ENCODE measurements at regions not wholly inside any gene's neighbourhood (a gene's known extent, or its start where the extent isn't known, plus 50 kb on each side); places are given as distances from the start of the nearest gene placed in this dataset.

DNA sequence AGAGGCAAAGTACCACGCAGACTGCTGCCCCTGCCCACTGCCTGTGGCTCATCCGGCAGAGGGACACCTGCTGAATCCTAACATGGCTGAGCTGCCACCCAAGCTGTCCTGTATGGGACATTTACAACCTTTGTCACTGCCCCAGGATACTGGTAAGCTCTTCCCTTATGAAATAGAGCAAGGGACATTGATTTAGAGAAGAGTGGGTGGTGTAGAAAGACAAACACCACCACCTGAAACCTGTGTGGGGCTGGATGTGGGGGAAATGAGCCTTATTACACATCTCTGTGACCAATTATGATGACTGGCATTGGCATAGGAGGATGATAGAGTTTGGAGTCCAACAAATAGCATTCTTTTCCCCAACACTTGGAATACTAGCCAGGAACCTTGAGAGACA, 81.2 kb upstream of the GZMB start:
- TF ChIP-seq EZH2 (IDR thresholded peaks at IDR 0.05; ENCODE audit: borderline replicate concordance, low read depth, low read length, severe bottlenecking) = no peak
- TF ChIP-seq, protein P1, sequence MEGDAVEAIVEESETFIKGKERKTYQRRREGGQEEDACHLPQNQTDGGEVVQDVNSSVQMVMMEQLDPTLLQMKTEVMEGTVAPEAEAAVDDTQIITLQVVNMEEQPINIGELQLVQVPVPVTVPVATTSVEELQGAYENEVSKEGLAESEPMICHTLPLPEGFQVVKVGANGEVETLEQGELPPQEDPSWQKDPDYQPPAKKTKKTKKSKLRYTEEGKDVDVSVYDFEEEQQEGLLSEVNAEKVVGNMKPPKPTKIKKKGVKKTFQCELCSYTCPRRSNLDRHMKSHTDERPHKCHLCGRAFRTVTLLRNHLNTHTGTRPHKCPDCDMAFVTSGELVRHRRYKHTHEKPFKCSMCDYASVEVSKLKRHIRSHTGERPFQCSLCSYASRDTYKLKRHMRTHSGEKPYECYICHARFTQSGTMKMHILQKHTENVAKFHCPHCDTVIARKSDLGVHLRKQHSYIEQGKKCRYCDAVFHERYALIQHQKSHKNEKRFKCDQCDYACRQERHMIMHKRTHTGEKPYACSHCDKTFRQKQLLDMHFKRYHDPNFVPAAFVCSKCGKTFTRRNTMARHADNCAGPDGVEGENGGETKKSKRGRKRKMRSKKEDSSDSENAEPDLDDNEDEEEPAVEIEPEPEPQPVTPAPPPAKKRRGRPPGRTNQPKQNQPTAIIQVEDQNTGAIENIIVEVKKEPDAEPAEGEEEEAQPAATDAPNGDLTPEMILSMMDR (IDR thresholded peaks at IDR 0.05; ENCODE audit: borderline replicate concordance, extremely low read depth, low read length, poor library complexity, severe bottlenecking) = no peak
- Histone ChIP-seq H3K27ac (ENCODE audit: low read length) (no peak overlapping the region), H3K4me2 (ENCODE audit: insufficient read depth, low read length) (no peak overlapping the region), H3K4me3 (ENCODE audit: low read depth in 1 of 2, low read length in 2 of 2) (no peak overlapping the region), H3K9me3 (ENCODE audit: insufficient read depth, low read length, severe bottlenecking) (no peaks in the 10 kb centered on the region), H3K79me2 (ENCODE audit: insufficient read depth, low read length) (no peaks in the 10 kb centered on the region), H3K27me3 (ENCODE audit: insufficient read depth, low read length, poor library complexity) (peaks cover 10% of the 10 kb centered on the region), H4K20me1 (ENCODE audit: insufficient read depth, low read length) (no peaks in the 10 kb centered on the region), H3K9ac (ENCODE audit: low read depth, low read length) (no peak overlapping the region), H2AFZ (ENCODE audit: low read depth, low read length) (no peak overlapping the region), H3K36me3 (ENCODE audit: insufficient read depth, low read length) (no peaks in the 10 kb centered on the region), H3K4me1 (ENCODE audit: insufficient read depth, low read length) (no peaks in the 10 kb centered on the region)
- no peak for ATAC-seq (ENCODE audit: insufficient read depth, low read depth)
- no peak for DNase-seq

DNA sequence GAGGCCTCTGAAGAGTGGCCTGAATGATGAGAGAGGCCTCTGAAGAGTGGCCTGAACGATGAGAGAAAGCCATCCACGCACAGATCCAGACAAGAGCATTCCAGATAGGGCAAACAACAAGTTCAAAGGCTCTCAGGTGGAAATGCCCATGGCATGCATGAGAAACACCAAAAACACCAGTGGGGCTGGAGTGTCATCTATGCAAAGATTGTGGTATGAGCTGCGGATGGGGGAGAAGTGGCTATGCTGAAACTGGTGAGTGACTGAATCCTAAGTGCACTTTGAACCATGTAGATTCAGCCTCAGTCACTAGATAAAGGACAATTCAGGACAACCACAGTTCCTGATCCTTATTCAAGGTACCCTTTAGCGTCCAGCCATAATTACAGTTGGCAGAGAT, 79.4 kb upstream of the GZMB start:
- Histone ChIP-seq H3K79me2 (ENCODE audit: insufficient read depth, low read length) (no peaks in the 10 kb centered on the region), H3K27ac (ENCODE audit: low read length) (no peak overlapping the region), H3K36me3 (ENCODE audit: insufficient read depth, low read length) (no peaks in the 10 kb centered on the region), H3K4me3 (ENCODE audit: low read depth in 1 of 2, low read length in 2 of 2) (no peak overlapping the region), H4K20me1 (ENCODE audit: insufficient read depth, low read length) (no peaks in the 10 kb centered on the region), H3K4me2 (ENCODE audit: insufficient read depth, low read length) (no peak overlapping the region), H3K9me3 (ENCODE audit: insufficient read depth, low read length, severe bottlenecking) (no peaks in the 10 kb centered on the region), H3K4me1 (ENCODE audit: insufficient read depth, low read length) (no peaks in the 10 kb centered on the region), H2AFZ (ENCODE audit: low read depth, low read length) (no peak overlapping the region), H3K27me3 (ENCODE audit: insufficient read depth, low read length, poor library complexity) (peaks cover 10% of the 10 kb centered on the region), H3K9ac (ENCODE audit: low read depth, low read length) (no peak overlapping the region)
- ATAC-seq (ENCODE audit: insufficient read depth, low read depth) = no peak
- no peak for DNase-seq
- TF ChIP-seq, protein P1 (IDR thresholded peaks at IDR 0.05; ENCODE audit: borderline replicate concordance, extremely low read depth, low read length, poor library complexity, severe bottlenecking) = no peak
- no peak for TF ChIP-seq EZH2 (IDR thresholded peaks at IDR 0.05; ENCODE audit: borderline replicate concordance, low read depth, low read length, severe bottlenecking)

DNA sequence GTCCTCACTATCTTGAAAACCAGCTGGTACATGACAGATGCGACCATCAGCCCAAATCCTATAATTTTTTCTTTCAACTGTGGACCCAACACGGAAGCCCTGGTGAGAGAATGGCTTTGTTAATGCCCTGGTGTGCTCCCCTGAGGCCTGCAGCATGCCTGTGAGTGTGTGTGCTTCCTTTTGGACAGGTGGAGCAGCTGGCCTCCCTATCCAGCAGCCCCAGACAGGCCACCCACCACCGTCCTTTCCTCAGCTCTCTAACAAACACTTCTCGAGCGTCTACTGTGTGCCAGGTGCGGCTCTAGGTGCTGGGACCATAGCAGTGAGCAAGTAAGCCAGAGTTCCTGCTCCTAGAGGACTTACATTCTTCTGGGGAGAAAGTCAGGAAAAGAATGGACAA, 78.9 kb upstream of the GZMB start:
- H3K79me2 ChIP-seq (ENCODE audit: insufficient read depth, low read length) = no peaks in the 10 kb centered on the region
- H3K27me3 ChIP-seq (ENCODE audit: insufficient read depth, low read length, poor library complexity) = peaks cover 10% of the 10 kb centered on the region
- H3K4me3 ChIP-seq (ENCODE audit: low read depth in 1 of 2, low read length in 2 of 2) = no peak overlapping the region
- H3K36me3 ChIP-seq (ENCODE audit: insufficient read depth, low read length) = no peaks in the 10 kb centered on the region
- no peaks in the 10 kb centered on the region for H3K4me1 ChIP-seq (ENCODE audit: insufficient read depth, low read length)
- ATAC-seq (ENCODE audit: insufficient read depth, low read depth) (no peak), DNase-seq (no peak)
- TF ChIP-seq EZH2 (IDR thresholded peaks at IDR 0.05; ENCODE audit: borderline replicate concordance, low read depth, low read length, severe bottlenecking) = no peak
- TF ChIP-seq, protein P1 (IDR thresholded peaks at IDR 0.05; ENCODE audit: borderline replicate concordance, extremely low read depth, low read length, poor library complexity, severe bottlenecking) = no peak
- no peak overlapping the region for H2AFZ ChIP-seq (ENCODE audit: low read depth, low read length)
- no peak overlapping the region for H3K27ac ChIP-seq (ENCODE audit: low read length)
- H3K4me2 ChIP-seq (ENCODE audit: insufficient read depth, low read length) = no peak overlapping the region
- H4K20me1 ChIP-seq (ENCODE audit: insufficient read depth, low read length) = no peaks in the 10 kb centered on the region
- no peak overlapping the region for H3K9ac ChIP-seq (ENCODE audit: low read depth, low read length)
- no peaks in the 10 kb centered on the region for H3K9me3 ChIP-seq (ENCODE audit: insufficient read depth, low read length, severe bottlenecking)

DNA sequence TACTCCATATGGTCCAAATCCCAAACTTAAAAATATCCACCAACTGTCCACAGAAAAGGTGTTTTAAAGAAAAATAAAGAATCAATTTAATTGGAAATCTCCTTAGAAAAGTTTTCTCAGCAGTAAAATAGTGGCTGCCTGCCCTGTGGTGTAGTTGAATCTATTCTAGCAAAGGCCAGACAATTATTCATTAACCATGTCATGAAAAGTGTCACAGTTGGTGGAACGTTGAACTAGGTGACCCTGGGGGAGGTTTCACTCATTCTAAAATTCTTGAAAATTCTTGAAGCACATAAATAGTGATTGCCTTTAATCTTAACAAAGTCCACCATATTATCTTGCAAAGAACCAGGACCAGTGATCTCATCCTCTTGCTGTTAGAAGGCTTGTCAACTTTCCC, 78.4 kb upstream of the GZMB start:
- no peak overlapping the region for H3K9ac ChIP-seq (ENCODE audit: low read depth, low read length)
- TF ChIP-seq, protein P1 (IDR thresholded peaks at IDR 0.05; ENCODE audit: borderline replicate concordance, extremely low read depth, low read length, poor library complexity, severe bottlenecking) = no peak
- TF ChIP-seq EZH2 (IDR thresholded peaks at IDR 0.05; ENCODE audit: borderline replicate concordance, low read depth, low read length, severe bottlenecking) = no peak
- no peak overlapping the region for H2AFZ ChIP-seq (ENCODE audit: low read depth, low read length)
- no peak overlapping the region for H3K27ac ChIP-seq (ENCODE audit: low read length)
- no peaks in the 10 kb centered on the region for H3K36me3 ChIP-seq (ENCODE audit: insufficient read depth, low read length)
- no peak for ATAC-seq (ENCODE audit: insufficient read depth, low read depth)
- H3K27me3 ChIP-seq (ENCODE audit: insufficient read depth, low read length, poor library complexity) = peaks cover 10% of the 10 kb centered on the region
- H3K4me1 ChIP-seq (ENCODE audit: insufficient read depth, low read length) = no peaks in the 10 kb centered on the region
- H3K9me3 ChIP-seq (ENCODE audit: insufficient read depth, low read length, severe bottlenecking) = no peaks in the 10 kb centered on the region
- no peaks in the 10 kb centered on the region for H4K20me1 ChIP-seq (ENCODE audit: insufficient read depth, low read length)
- DNase-seq = no peak
- no peak overlapping the region for H3K4me2 ChIP-seq (ENCODE audit: insufficient read depth, low read length)
- H3K79me2 ChIP-seq (ENCODE audit: insufficient read depth, low read length) = no peaks in the 10 kb centered on the region
- no peak overlapping the region for H3K4me3 ChIP-seq (ENCODE audit: low read depth in 1 of 2, low read length in 2 of 2)

Data from DND-41 (cell line).